ENCODE measurements at regions not wholly inside any gene's neighbourhood (a gene's known extent, or its start where the extent isn't known, plus 50 kb on each side); places are given as distances from the start of the nearest gene placed in this dataset.

DNA sequence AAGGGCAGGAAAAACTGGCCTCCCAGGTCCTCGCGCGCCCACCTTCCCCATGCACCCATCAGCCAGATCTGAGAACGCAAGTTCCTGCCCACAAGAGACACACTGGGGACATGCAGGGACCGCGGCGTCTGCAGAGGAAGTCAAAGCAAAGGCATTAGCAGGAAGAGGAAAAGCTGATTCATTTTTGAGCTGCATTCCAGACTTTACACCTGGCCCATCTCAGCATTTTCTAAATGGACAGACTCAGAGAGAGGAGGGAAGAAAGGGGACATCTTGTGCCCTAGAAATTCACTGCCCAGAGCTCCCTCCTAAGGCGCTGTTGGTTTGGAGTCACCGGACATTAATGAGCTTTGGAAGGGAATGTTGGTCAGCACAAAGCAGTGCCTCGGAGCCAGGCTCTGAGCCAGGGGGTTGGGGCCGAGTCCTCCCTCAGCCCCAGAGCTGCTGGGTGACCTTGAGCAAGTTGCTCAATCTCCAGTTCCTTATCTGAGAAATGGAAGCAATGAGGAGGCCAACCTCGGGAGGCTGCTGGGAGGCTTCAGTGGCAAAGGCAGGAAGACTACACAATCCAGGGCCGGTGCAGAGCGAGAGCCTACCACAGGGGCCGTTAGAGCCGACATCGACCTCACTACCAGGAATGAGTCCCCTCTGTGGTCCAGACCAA lies 150.5 kb upstream of the IQSEC1 start:
- TF ChIP-seq POLR2AphosphoS5 (IDR thresholded peaks at IDR 0.05) (no peak), POLR2A (IDR thresholded peaks at IDR 0.05; ENCODE audit: low read depth) (no peak), CTCF (IDR thresholded peaks at IDR 0.05) (no peak), EP300 (IDR thresholded peaks at IDR 0.05) (no peak)
